SK-N-SH (cell line): ENCODE measurements at regions not wholly inside any gene's neighbourhood (a gene's known extent, or its start where the extent isn't known, plus 50 kb on each side); places are given as distances from the start of the nearest gene placed in this dataset.

ENCODE experiments used
- CTCF ChIA-PET: fragments of 300-600, 350-600 bp; formaldehyde crosslinking; extraction: SDS; loops from one replicate; lab custom pipeline; 2021; lab: Yijun Ruan, JAX
- POLR2A ChIA-PET: fragments of 350-600 bp; sonication (Branson Sonifier 250); formaldehyde crosslinking; extraction: SDS; loops from one replicate; lab custom pipeline; 2020; ENCODE audit warnings: antibody characterized with exemption, inconsistent platforms; lab: Yijun Ruan, JAX
- DNase-seq: peaks from one replicate; pipeline ENCODE4 v3.0.0; 2012
- H2AFZ ChIP-seq: fragments of 200-600 bp; sonication (generic); 2 replicates; pipeline ENCODE4 v1.8.1; 2016; ENCODE audit warnings: antibody characterized with exemption, mild to moderate bottlenecking, low read depth
- H3F3A ChIP-seq: fragments of 200-600 bp; sonication (generic); replicated peaks from 2 replicates; pipeline ENCODE3; 2016; ENCODE audit warnings: antibody characterized with exemption, mild to moderate bottlenecking; ENCODE audit not compliant: insufficient read depth
- H3K27ac ChIP-seq, 2 experiments: fragments of 200-500 bp in 1 of 2; fragments of 200-600 bp in 1 of 2; sonication (Bioruptor generic) in 1 of 2; sonication (generic), shearing (Covaris generic) in 1 of 2; 2 replicates each; pipeline versions ENCODE4 v1.5.1 to v1.6.1; 2014 to 2016; ENCODE audit warnings: low read depth in 2 of 2, inconsistent platforms in 1 of 2, low read length in 1 of 2, mild to moderate bottlenecking in 1 of 2, mixed read lengths in 1 of 2
- H3K27me3 ChIP-seq: fragments of 200-600 bp; sonication (generic), shearing (Covaris generic); 2 replicates; pipeline ENCODE4 v1.6.1; 2016; ENCODE audit warnings: mixed run types; ENCODE audit not compliant: insufficient read depth
- H3K36me3 ChIP-seq, 2 experiments: fragments of 200-500 bp in 1 of 2; fragments of 200-600 bp in 1 of 2; sonication (Bioruptor generic) in 1 of 2; sonication (generic) in 1 of 2; replicated peaks in 1 of 2; 2 replicates each; pipeline versions ENCODE3 to v1.5.1; 2014 to 2016; ENCODE audit warnings: low read length in 1 of 2, mild to moderate bottlenecking in 1 of 2; ENCODE audit not compliant: insufficient read depth in 2 of 2, control insufficient read depth in 1 of 2
- H3K4me1 ChIP-seq, 2 experiments: fragments of 200-500 bp in 1 of 2; fragments of 200-600 bp in 1 of 2; sonication (Bioruptor generic) in 1 of 2; sonication (generic), shearing (Covaris generic) in 1 of 2; 2 replicates each; pipeline versions ENCODE4 v1.5.1 to v1.6.1; 2014 to 2016; ENCODE audit warnings: low read depth in 1 of 2, low read length in 1 of 2, mixed run types in 1 of 2; ENCODE audit not compliant: insufficient read depth in 2 of 2, control insufficient read depth in 1 of 2
- H3K4me2 ChIP-seq: fragments of 200-600 bp; sonication (generic), shearing (Covaris generic); 2 replicates; pipeline ENCODE4 v1.6.1; 2017; ENCODE audit warnings: mixed run types
- H3K4me3 ChIP-seq, 2 experiments: fragments of 200-500 bp in 1 of 2; fragments of 200-600 bp in 1 of 2; sonication (Bioruptor generic) in 1 of 2; sonication (generic), shearing (Covaris generic) in 1 of 2; 2 replicates each; pipeline versions ENCODE4 v1.5.1 to v1.8.1; 2014 to 2016; ENCODE audit warnings: low read depth in 2 of 2, inconsistent platforms in 1 of 2, low read length in 1 of 2, mild to moderate bottlenecking in 1 of 2, mixed read lengths in 1 of 2, moderate library complexity in 1 of 2
- H3K79me2 ChIP-seq: fragments of 200-600 bp; sonication (generic); 2 replicates; pipeline ENCODE4 v1.8.1; 2017; ENCODE audit warnings: mild to moderate bottlenecking; ENCODE audit not compliant: insufficient read depth
- H3K9ac ChIP-seq: fragments of 200-600 bp; sonication (generic); 2 replicates; pipeline ENCODE4 v1.6.1; 2017; ENCODE audit warnings: mixed run types
- H3K9me2 ChIP-seq: fragments of 200-600 bp; sonication (generic); 2 replicates; pipeline ENCODE4 v1.6.1; 2017; ENCODE audit warnings: mixed run types
- H3K9me3 ChIP-seq: fragments of 200-600 bp; sonication (generic); 2 replicates; pipeline ENCODE4 v1.6.1; 2017; ENCODE audit warnings: mixed run types, mild to moderate bottlenecking, moderate library complexity
- H4K20me1 ChIP-seq: fragments of 200-600 bp; sonication (generic); 2 replicates; pipeline ENCODE4 v1.6.1; 2017; ENCODE audit warnings: mild to moderate bottlenecking, mixed run types; ENCODE audit not compliant: insufficient read depth
- ELF1 ChIP-seq: IDR thresholded peaks from 2 replicates; pipeline ENCODE4 v1.4.0; 2012
- FOSL2 ChIP-seq: IDR thresholded peaks from 2 replicates; pipeline ENCODE4 v1.4.0; 2012; ENCODE audit warnings: low read depth, mild to moderate bottlenecking, moderate library complexity, borderline replicate concordance
- FOXJ3 ChIP-seq: sonication (generic); formaldehyde crosslinking; IDR thresholded peaks from 2 replicates; pipeline ENCODE4 v1.5.1; 2020; ENCODE audit warnings: mild to moderate bottlenecking, missing genetic modification reagents
- JUND ChIP-seq: IDR thresholded peaks from 2 replicates; pipeline ENCODE4 v1.4.0; 2012
- POLR2AphosphoS5 ChIP-seq: IDR thresholded peaks from 2 replicates; pipeline ENCODE4 v1.6.1; 2012; ENCODE audit warnings: low read depth, low read length
- RAD21 ChIP-seq: IDR thresholded peaks from 2 replicates; pipeline ENCODE4 v1.6.1; 2012; ENCODE audit warnings: mild to moderate bottlenecking, low read length
- RCOR1 ChIP-seq: fragments of 150-350 bp; IDR thresholded peaks from 2 replicates; pipeline ENCODE4 v1.6.1; 2017; ENCODE audit warnings: antibody characterized with exemption, low read length
- RXRA ChIP-seq: IDR thresholded peaks from 2 replicates; pipeline ENCODE4 v1.4.0; 2012; ENCODE audit warnings: low read depth, mild to moderate bottlenecking, borderline replicate concordance
- TCF12 ChIP-seq: IDR thresholded peaks from 2 replicates; pipeline ENCODE4 v1.4.0; 2012
- YY1 ChIP-seq: IDR thresholded peaks from 2 replicates; pipeline ENCODE4 v1.4.0; 2012; ENCODE audit warnings: low read depth, mild to moderate bottlenecking
- ZBTB33 ChIP-seq: IDR thresholded peaks from 2 replicates; pipeline ENCODE4 v1.4.0; 2012; ENCODE audit warnings: low read depth, borderline replicate concordance
- WGBS: methylation state at CpG from one replicate; pipeline ENCODE4 v1.1.6; 2017; ENCODE audit warnings: low lambda C conversion rate; 5-methylcytosine and 5-hydroxymethylcytosine counted together
- TF ChIP-seq, protein P1 (sequence below): fragments of 200-600 bp; sonication (generic); IDR thresholded peaks from 2 replicates; pipeline ENCODE4 v1.6.1; 2017; ENCODE audit warnings: antibody characterized with exemption, mild to moderate bottlenecking, moderate library complexity
- TF ChIP-seq, protein P2 (sequence below): fragments of 150-350 bp; IDR thresholded peaks from 2 replicates; pipeline ENCODE4 v1.6.1; 2017; ENCODE audit warnings: antibody characterized with exemption, low read length, low read depth, borderline replicate concordance

- Histone ChIP-seq H3K27me3 (no peaks in the 10 kb centered on the region), H2AFZ (no peak overlapping the region), H3K36me3 (no peaks in the 10 kb centered on the region), H3K79me2 (no peaks in the 10 kb centered on the region), H3K27ac (peak overlapping the region in 1 of 2 experiments; percentile 46; a peak in 2 of 4 replicates), H3K9me3 (no peaks in the 10 kb centered on the region)
- 71% methylated on average over 1 of the region's 1 CpG for WGBS
- DNase-seq, result no peak
- no peak for TF ChIP-seq ELF1
- TF ChIP-seq FOSL2, result peak; percentile 27; the same call in 1 of the 2 replicates
- TF ChIP-seq JUND, result peak; percentile 15; the same call in 1 of the 2 replicates
- TF ChIP-seq, all 33 proteins: peak for 2
- no peaks in the 10 kb centered on the region for H3F3A ChIP-seq
- no peaks in the 10 kb centered on the region; a peak in 1 of 4 replicates for H3K4me1 ChIP-seq
- no peaks in the 10 kb centered on the region for H4K20me1 ChIP-seq
- POLR2A ChIA-PET, result no interaction called here
- no peak overlapping the region for H3K4me2 ChIP-seq
- H3K4me3 ChIP-seq, result no peak overlapping the region
- no peak overlapping the region for H3K9ac ChIP-seq
- CTCF ChIA-PET, result interaction anchor here (1.2 kb wide), 1 partner anchor 14 kb away, joined by 3 read pairs; no protein-coding TSS in a partner anchor
- no peaks in the 10 kb centered on the region for H3K9me2 ChIP-seq
These were observed 63.3 kb upstream of the GHITM start for GRCh38 chr10:84076047-84076388.

GRCh38 chr10:84076540-84077195 is 62.6 kb upstream of the GHITM start:
- no peak for DNase-seq
- Histone ChIP-seq H3K9me2 (no peaks in the 10 kb centered on the region), H3K79me2 (no peaks in the 10 kb centered on the region), H3K4me3 (no peak overlapping the region), H4K20me1 (no peaks in the 10 kb centered on the region), H3K4me1 (no peaks in the 10 kb centered on the region; a peak in 1 of 4 replicates), H3K36me3 (no peaks in the 10 kb centered on the region), H3F3A (no peaks in the 10 kb centered on the region), H3K27me3 (no peaks in the 10 kb centered on the region), H2AFZ (no peak overlapping the region), H3K9ac (no peak overlapping the region), H3K27ac (peak overlapping the region in 1 of 2 experiments; percentile 46; a peak in 1 of 4 replicates), H3K9me3 (no peaks in the 10 kb centered on the region), H3K4me2 (no peak overlapping the region)
- TF ChIP-seq FOXJ3 (CRISPR knock-in tag), result no peak
- TF ChIP-seq, protein P1, sequence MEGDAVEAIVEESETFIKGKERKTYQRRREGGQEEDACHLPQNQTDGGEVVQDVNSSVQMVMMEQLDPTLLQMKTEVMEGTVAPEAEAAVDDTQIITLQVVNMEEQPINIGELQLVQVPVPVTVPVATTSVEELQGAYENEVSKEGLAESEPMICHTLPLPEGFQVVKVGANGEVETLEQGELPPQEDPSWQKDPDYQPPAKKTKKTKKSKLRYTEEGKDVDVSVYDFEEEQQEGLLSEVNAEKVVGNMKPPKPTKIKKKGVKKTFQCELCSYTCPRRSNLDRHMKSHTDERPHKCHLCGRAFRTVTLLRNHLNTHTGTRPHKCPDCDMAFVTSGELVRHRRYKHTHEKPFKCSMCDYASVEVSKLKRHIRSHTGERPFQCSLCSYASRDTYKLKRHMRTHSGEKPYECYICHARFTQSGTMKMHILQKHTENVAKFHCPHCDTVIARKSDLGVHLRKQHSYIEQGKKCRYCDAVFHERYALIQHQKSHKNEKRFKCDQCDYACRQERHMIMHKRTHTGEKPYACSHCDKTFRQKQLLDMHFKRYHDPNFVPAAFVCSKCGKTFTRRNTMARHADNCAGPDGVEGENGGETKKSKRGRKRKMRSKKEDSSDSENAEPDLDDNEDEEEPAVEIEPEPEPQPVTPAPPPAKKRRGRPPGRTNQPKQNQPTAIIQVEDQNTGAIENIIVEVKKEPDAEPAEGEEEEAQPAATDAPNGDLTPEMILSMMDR, result peak; percentile 44
- CTCF ChIA-PET, result no interaction called here
- WGBS, result 37% methylated on average over 4 of the region's 4 CpGs
- POLR2A ChIA-PET, result no interaction called here

GRCh38 chr10:84077768-84078167 is 61.5 kb upstream of the GHITM start:
- CTCF ChIA-PET, result interaction anchor here (1.5 kb wide), 1 partner anchor 14 kb away, joined by 4 read pairs; no protein-coding TSS in a partner anchor
- no peak for TF ChIP-seq YY1
- TF ChIP-seq RCOR1, result no peak
- TF ChIP-seq, protein P1, result no peak
- TF ChIP-seq RXRA, result no peak
- TF ChIP-seq RAD21, result no peak
- no peak for TF ChIP-seq JUND
- TF ChIP-seq ZBTB33, result no peak
- no peak for TF ChIP-seq POLR2AphosphoS5
- TF ChIP-seq, protein P2, sequence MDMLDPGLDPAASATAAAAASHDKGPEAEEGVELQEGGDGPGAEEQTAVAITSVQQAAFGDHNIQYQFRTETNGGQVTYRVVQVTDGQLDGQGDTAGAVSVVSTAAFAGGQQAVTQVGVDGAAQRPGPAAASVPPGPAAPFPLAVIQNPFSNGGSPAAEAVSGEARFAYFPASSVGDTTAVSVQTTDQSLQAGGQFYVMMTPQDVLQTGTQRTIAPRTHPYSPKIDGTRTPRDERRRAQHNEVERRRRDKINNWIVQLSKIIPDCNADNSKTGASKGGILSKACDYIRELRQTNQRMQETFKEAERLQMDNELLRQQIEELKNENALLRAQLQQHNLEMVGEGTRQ, result no peak
- TF ChIP-seq FOXJ3 (CRISPR knock-in tag), result no peak
- TF ChIP-seq TCF12, result no peak

More at GRCh38 chr10:84077768-84078167, 61.5 kb upstream of the GHITM start:
- Histone ChIP-seq H3K9me3 (no peaks in the 10 kb centered on the region), H4K20me1 (no peaks in the 10 kb centered on the region), H3F3A (no peaks in the 10 kb centered on the region), H3K36me3 (no peaks in the 10 kb centered on the region), H3K79me2 (no peaks in the 10 kb centered on the region), H3K4me1 (no peaks in the 10 kb centered on the region; a peak in 1 of 4 replicates), H3K4me2 (no peak overlapping the region), H3K9ac (no peak overlapping the region), H3K4me3 (no peak overlapping the region), H3K27me3 (no peaks in the 10 kb centered on the region), H3K9me2 (no peaks in the 10 kb centered on the region), H3K27ac (no peak overlapping the region), H2AFZ (no peak overlapping the region)
- 31% methylated on average over 2 of the region's 2 CpGs for WGBS
- POLR2A ChIA-PET, result no interaction called here
- no peak for DNase-seq
